CD14-positive monocyte (primary cell): ENCODE measurements at regions not wholly inside any gene's neighbourhood (a gene's known extent, or its start where the extent isn't known, plus 50 kb on each side); places are given as distances from the start of the nearest gene placed in this dataset.

Experiments used
- DNase-seq, 3 donors: peaks; one replicate each; pipeline ENCODE4 v3.0.0-alpha.2; 2011 to 2022
- H2AFZ ChIP-seq: 2 replicates; pipeline ENCODE4 v1.6.0; 2012; ENCODE audit warnings: mild to moderate bottlenecking, low read depth, low read length, inconsistent platforms; ENCODE audit not compliant: insufficient read depth, poor library complexity, severe bottlenecking
- H3K27ac ChIP-seq, 2 donors: 1 replicate in 1 of 2; 2 replicates in 1 of 2; pipeline ENCODE4 v1.5.1; 2012 to 2013; ENCODE audit warnings: low read length in 2 of 2, control low read depth in 1 of 2, inconsistent platforms in 1 of 2, low read depth in 1 of 2, mild to moderate bottlenecking in 1 of 2
- H3K27me3 ChIP-seq, 2 donors: one replicate each; pipeline versions ENCODE4 v1.6.0 to v1.6.1; 2011 to 2013; ENCODE audit warnings: low read length in 2 of 2; ENCODE audit not compliant: control insufficient read depth in 2 of 2, insufficient read depth in 2 of 2
- H3K36me3 ChIP-seq, 2 donors: replicated peaks in 1 of 2; 1 replicate in 1 of 2; 2 replicates in 1 of 2; pipeline versions ENCODE4 v1.5.1 to v1.6.1; 2012 to 2013; ENCODE audit warnings: low read length in 2 of 2, control low read depth in 1 of 2, inconsistent platforms in 1 of 2, mild to moderate bottlenecking in 1 of 2; ENCODE audit not compliant: insufficient read depth in 2 of 2, control insufficient read depth in 1 of 2
- H3K4me1 ChIP-seq, 2 donors: 1 replicate in 1 of 2; 2 replicates in 1 of 2; pipeline versions ENCODE4 v1.5.1 to v1.6.1; 2012 to 2013; ENCODE audit warnings: low read length in 2 of 2, control low read depth in 1 of 2, inconsistent platforms in 1 of 2, mild to moderate bottlenecking in 1 of 2, moderate library complexity in 1 of 2; ENCODE audit not compliant: insufficient read depth in 2 of 2, control insufficient read depth in 1 of 2
- H3K4me2 ChIP-seq: replicated peaks from 2 replicates; pipeline ENCODE3; 2012; ENCODE audit warnings: low read length, moderate library complexity, mild to moderate bottlenecking; ENCODE audit not compliant: poor library complexity, severe bottlenecking; ENCODE audit errors: extremely low read depth
- H3K4me3 ChIP-seq, 3 experiments: fragments of 200-600 bp in 1 of 3; sonication (generic) in 1 of 3; replicated peaks in 1 of 3; 1 replicate in 2 of 3; 2 replicates in 1 of 3; pipeline ENCODE4 v1.5.1; 2011 to 2013; ENCODE audit warnings: low read length in 3 of 3, mild to moderate bottlenecking in 3 of 3, control low read depth in 2 of 3, low read depth in 2 of 3, inconsistent platforms in 1 of 3, moderate library complexity in 1 of 3
- H3K79me2 ChIP-seq: 2 replicates; pipeline ENCODE4 v1.6.0; 2012; ENCODE audit warnings: mild to moderate bottlenecking, control low read depth, inconsistent platforms, low read length, moderate library complexity; ENCODE audit not compliant: insufficient read depth
- H3K9ac ChIP-seq: 2 replicates; pipeline ENCODE4 v1.6.0; 2017; ENCODE audit warnings: low read length, mild to moderate bottlenecking; ENCODE audit not compliant: insufficient read depth, poor library complexity, severe bottlenecking
- H3K9me3 ChIP-seq, 2 donors: replicated peaks in 1 of 2; 1 replicate in 1 of 2; 2 replicates in 1 of 2; pipeline versions ENCODE4 v1.5.1 to v1.6.1; 2012 to 2013; ENCODE audit warnings: low read length in 2 of 2, control low read depth in 1 of 2; ENCODE audit not compliant: control insufficient read depth in 1 of 2, insufficient read depth in 1 of 2
- H4K20me1 ChIP-seq: 2 replicates; pipeline ENCODE4 v1.6.0; 2012; ENCODE audit warnings: mild to moderate bottlenecking, low read length, control low read depth, moderate library complexity; ENCODE audit not compliant: insufficient read depth
- H3K27ac Mint-ChIP-seq, 7 donors: one replicate each; pipeline ENCODE4 v1.8.0; 2020; ENCODE audit warnings: mild to moderate bottlenecking in 7 of 7, mixed read lengths in 7 of 7, moderate library complexity in 6 of 7, inconsistent platforms in 2 of 7
- H3K27me3 Mint-ChIP-seq, 3 donors: one replicate each; pipeline ENCODE4 v1.8.0; 2021 to 2022; ENCODE audit warnings: low read depth in 3 of 3, mild to moderate bottlenecking in 3 of 3, mixed read lengths in 3 of 3, moderate library complexity in 3 of 3, inconsistent platforms in 1 of 3
- H3K36me3 Mint-ChIP-seq, 2 donors: one replicate each; pipeline ENCODE4 v1.8.0; 2020; ENCODE audit warnings: mixed read lengths in 2 of 2, inconsistent platforms in 1 of 2, mild to moderate bottlenecking in 1 of 2
- H3K4me1 Mint-ChIP-seq: one replicate; pipeline ENCODE4 v1.8.0; 2020; ENCODE audit warnings: mild to moderate bottlenecking, mixed read lengths
- H3K4me3 Mint-ChIP-seq, 2 donors: one replicate each; pipeline ENCODE4 v1.8.0; 2020; ENCODE audit warnings: mild to moderate bottlenecking in 2 of 2, mixed read lengths in 2 of 2, moderate library complexity in 1 of 2
- H3K9me3 Mint-ChIP-seq, 7 donors: one replicate each; pipeline ENCODE4 v1.8.0; 2020 to 2022; ENCODE audit warnings: mixed read lengths in 7 of 7, mild to moderate bottlenecking in 6 of 7, moderate library complexity in 6 of 7, inconsistent platforms in 2 of 7
- WGBS: methylation state at CpG from one replicate; pipeline ENCODE4 v1.1.5; 2013; ENCODE audit warnings: missing lambda C conversion rate; ENCODE audit not compliant: insufficient coverage; 5-methylcytosine and 5-hydroxymethylcytosine counted together
- intact Hi-C, 2 donors: fragments of 100-400 bp; cut with micrococcal nuclease; formaldehyde crosslinking; loops; one replicate each; pipeline versions ENCODE4 v1.15.0 to v1.15.1; 2023
- TF ChIP-seq, protein P1 (sequence below): fragments of 200-600 bp; IDR thresholded peaks from one replicate; pipeline ENCODE4 v1.8.0; 2022; ENCODE audit warnings: antibody characterized with exemption, mild to moderate bottlenecking

DNA sequence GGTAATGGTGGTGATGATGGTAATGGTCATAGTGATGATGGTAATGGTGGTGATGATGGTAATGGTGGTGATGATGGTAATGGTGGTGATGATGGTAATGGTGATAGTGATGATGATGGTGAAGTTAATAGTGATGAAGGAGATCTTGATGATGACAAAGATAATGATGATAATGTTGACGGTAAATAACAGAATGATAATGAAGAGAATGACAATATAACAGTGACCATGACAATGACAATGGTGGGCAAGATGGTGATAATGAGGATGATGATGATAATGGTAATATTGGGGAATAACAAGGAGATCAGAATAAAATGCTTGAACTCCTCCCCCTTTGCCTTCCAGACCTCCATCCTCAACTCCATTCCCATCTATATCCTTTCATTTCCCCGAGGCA, 233.3 kb upstream of the SFSWAP start:
- no peaks in the 10 kb centered on the region for H4K20me1 ChIP-seq
- no peaks in the 10 kb centered on the region for H3K4me1 ChIP-seq
- no peak overlapping the region for H3K27ac Mint-ChIP-seq
- H3K36me3 ChIP-seq, result no peaks in the 10 kb centered on the region
- H3K36me3 Mint-ChIP-seq, result no peaks in the 10 kb centered on the region
- no peak for DNase-seq
- H3K4me1 Mint-ChIP-seq, result peaks cover 7% of the 10 kb centered on the region
- TF ChIP-seq, protein P1, sequence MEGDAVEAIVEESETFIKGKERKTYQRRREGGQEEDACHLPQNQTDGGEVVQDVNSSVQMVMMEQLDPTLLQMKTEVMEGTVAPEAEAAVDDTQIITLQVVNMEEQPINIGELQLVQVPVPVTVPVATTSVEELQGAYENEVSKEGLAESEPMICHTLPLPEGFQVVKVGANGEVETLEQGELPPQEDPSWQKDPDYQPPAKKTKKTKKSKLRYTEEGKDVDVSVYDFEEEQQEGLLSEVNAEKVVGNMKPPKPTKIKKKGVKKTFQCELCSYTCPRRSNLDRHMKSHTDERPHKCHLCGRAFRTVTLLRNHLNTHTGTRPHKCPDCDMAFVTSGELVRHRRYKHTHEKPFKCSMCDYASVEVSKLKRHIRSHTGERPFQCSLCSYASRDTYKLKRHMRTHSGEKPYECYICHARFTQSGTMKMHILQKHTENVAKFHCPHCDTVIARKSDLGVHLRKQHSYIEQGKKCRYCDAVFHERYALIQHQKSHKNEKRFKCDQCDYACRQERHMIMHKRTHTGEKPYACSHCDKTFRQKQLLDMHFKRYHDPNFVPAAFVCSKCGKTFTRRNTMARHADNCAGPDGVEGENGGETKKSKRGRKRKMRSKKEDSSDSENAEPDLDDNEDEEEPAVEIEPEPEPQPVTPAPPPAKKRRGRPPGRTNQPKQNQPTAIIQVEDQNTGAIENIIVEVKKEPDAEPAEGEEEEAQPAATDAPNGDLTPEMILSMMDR, result no peak
- no peaks in the 10 kb centered on the region for H3K79me2 ChIP-seq
- no peaks in the 10 kb centered on the region for H3K9me3 Mint-ChIP-seq
- no peak overlapping the region for H2AFZ ChIP-seq
- no peak overlapping the region for H3K4me3 ChIP-seq
- H3K4me2 ChIP-seq, result no peak overlapping the region
- H3K9ac ChIP-seq, result no peak overlapping the region
- intact Hi-C loops, result no loop called here
- no peaks in the 10 kb centered on the region for H3K9me3 ChIP-seq
- no CpG with 5 or more reads among the region's 2 CpGs for WGBS
- H3K27ac ChIP-seq, result no peak overlapping the region
- H3K27me3 ChIP-seq, result no peaks in the 10 kb centered on the region
- H3K27me3 Mint-ChIP-seq, result peaks cover 0 to 1% (median 0%) of the 10 kb centered on the region in 3 donors
- no peak overlapping the region for H3K4me3 Mint-ChIP-seq

DNA sequence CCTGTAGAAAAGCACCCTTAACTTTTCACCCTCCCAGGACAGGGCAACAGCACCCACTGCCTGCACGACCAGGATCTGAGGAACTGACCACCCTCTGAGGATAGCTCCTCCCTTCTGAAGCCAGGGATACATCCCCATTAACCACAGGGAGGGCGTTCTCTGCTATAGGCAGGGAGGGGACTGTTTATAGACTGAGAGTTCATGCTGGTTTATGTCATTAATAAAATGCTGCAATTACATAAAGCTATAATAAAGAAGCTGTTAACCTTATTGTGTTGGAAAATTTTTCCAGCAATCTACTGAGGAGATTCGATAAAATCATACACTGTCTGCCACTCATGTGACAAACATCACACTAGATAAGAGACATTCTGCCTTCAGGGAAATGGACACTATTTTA, 232.4 kb upstream of the SFSWAP start:
- intact Hi-C loops, result no loop called here
- H3K27me3 Mint-ChIP-seq, result peaks cover 0 to 1% (median under 1%) of the 10 kb centered on the region in 3 donors

More for the DNA sequence above, 232.4 kb upstream of the SFSWAP start:
- H2AFZ ChIP-seq, result no peak overlapping the region
- Mint-ChIP-seq H3K36me3 (no peaks in the 10 kb centered on the region), H3K9me3 (no peaks in the 10 kb centered on the region), H3K27ac (no peak overlapping the region), H3K4me1 (peaks cover 7% of the 10 kb centered on the region), H3K4me3 (no peak overlapping the region)
- no peak overlapping the region for H3K9ac ChIP-seq
- no peak overlapping the region for H3K4me3 ChIP-seq
- no peaks in the 10 kb centered on the region for H3K27me3 ChIP-seq
- H3K9me3 ChIP-seq, result no peaks in the 10 kb centered on the region
- DNase-seq, result no peak
- H3K4me1 ChIP-seq, result no peaks in the 10 kb centered on the region
- 80% methylated on average over 1 of the region's 3 CpGs for WGBS
- no peaks in the 10 kb centered on the region for H4K20me1 ChIP-seq
- TF ChIP-seq, protein P1, result no peak
- H3K27ac ChIP-seq, result no peak overlapping the region
- no peaks in the 10 kb centered on the region for H3K36me3 ChIP-seq
- no peak overlapping the region for H3K4me2 ChIP-seq
- no peaks in the 10 kb centered on the region for H3K79me2 ChIP-seq
